ENCODE measurements at regions not wholly inside any gene's neighbourhood (a gene's known extent, or its start where the extent isn't known, plus 50 kb on each side); places are given as distances from the start of the nearest gene placed in this dataset.

DNA sequence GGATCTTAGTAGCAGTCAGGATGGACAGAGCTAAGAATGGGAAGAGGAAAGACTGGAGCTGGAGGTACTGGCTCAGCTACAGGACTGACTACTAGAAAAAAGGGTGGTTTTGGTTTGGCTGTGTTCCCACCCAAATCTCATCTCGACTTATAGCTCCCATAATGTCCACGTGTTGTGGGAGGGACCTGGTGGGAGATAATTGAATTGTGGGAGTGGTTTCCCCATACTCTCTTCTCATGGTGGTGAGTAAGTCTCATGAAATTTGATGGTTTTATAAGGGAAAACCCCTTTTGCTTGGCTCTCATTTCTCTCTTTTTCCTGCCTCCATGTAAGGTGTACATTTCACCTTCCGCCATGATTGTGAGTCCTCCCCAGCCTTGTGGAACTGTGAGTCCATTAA is 466.5 kb upstream of the DEPDC1 start:
- no peak for DNase-seq

DNA sequence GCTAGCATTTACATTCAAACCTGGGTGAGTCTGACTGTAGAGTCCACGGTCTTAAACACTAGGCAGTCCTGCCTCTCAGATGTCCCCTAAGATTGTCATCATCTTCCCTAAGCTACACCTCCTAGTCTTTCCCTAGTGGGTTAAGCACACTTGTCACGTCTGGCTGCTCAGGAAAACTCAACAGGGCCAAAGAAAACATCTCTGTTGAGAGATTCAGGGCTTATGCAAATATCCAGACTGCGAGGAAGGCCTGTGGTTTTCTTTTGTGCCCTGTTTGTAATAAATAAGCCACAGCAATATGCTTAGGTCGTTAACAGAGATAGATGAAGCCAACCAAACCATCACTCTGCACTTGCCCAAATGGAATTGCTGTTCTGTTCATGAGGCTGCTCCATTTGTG is 472.6 kb upstream of the DEPDC1 start:
- DNase-seq: no peak

DNA sequence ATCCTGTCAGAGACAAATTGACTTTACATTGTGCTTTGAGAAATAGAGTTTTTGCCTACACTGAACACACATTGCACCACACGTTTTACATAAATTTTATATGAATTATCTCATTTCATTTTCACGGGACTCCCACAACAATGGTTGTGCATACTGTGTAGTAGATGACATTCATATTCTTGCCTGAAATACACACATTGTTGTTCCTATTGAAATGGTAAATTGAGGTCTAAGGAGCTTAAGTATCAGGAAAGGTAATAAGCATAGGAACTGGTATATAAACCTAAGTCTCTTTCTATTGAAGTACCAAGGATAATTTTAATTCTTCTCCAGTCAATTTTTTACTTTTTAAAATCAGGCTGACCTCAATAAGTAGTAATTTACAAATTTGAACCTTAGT is 473.7 kb upstream of the DEPDC1 start:
- no peak for DNase-seq

DNA sequence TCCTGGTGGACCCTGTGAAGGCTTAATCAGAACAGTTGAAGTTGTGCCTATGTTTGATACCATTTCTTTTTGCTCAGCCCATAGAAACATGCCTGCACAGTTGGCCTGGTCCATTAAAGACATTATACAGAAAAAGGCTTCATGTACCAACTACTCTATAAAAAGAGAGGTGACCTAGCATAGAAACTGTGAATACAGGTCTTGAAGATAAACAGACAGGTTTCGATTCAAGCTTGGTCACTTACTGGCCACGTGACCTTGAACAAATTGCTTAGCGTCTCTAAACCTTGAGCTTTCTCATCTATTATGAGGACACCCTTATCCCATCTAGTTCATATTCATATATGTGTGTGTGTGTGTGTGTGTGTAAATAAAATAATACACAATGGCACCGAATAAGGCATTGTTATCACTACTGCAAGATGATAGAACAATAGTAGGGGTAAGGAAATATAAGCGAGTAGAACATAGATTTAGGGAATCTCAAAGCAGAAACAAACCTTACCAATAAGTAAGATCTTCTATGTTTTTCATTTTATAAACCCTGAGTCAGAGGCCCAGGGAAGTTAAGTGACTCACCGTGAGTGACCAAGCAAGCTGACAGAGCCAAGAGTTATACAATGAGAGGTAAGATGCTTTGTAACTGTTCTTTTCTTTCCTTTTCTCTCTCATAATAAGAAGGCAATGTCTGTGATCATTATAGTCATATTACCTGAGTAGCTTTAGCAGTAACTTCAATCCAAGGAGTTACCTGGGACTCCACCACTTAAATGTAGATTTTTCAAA is 476.8 kb upstream of the DEPDC1 start:
- DNase-seq: no peak

DNA sequence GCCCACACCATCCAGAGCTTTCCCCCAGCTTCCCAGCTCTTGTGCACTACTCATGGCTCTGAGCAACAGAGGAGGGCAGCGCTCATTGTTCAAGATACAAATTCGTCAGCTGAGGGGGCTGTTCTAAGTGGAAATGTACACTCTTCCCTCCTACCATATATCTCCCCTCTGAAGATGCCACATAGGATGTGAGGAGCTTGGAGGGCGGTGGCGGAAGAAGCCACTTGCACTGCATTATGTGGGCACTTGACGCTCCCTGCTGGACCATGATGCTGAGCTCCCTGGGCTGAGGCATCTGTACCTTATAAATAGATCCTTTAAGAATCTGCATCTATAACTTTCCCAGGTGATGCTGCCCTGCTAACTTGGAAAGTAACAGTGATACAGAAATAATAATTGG is 477.6 kb upstream of the DEPDC1 start:
- no peak for DNase-seq

DNA sequence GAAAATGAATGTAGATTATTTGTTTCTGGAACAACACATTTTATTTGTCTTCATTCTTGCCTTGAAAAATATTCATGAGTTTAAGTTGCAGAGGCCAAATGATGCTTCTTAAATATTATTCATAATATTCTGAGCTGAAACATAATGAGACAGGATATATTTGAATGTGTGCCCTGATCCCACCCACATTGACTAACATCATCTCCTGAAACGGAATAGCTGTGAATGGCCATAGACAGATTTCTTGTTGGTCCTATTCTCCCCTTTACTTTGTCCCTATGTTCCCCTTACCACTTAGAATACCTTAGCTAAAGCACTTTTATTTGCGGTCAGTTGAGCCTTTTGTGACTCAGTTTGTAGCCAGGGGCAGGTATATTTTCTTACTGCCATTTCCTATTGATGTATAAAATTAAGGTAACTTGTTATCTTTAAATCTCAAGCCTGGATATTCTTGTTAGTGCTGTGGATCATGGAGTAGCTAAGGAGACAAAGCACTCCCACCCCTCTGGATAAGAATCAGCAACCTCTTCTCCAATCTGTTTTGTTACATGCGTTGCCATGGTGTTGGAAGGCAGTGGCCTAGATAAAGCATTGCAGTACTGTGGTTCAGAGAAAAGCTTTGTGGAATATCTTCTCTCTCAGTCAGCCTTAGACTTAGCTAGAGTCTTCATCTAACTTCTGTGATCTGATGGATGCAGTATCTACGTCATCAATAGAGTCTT is 478.5 kb upstream of the DEPDC1 start:
- peak; percentile 67 for DNase-seq

DNA sequence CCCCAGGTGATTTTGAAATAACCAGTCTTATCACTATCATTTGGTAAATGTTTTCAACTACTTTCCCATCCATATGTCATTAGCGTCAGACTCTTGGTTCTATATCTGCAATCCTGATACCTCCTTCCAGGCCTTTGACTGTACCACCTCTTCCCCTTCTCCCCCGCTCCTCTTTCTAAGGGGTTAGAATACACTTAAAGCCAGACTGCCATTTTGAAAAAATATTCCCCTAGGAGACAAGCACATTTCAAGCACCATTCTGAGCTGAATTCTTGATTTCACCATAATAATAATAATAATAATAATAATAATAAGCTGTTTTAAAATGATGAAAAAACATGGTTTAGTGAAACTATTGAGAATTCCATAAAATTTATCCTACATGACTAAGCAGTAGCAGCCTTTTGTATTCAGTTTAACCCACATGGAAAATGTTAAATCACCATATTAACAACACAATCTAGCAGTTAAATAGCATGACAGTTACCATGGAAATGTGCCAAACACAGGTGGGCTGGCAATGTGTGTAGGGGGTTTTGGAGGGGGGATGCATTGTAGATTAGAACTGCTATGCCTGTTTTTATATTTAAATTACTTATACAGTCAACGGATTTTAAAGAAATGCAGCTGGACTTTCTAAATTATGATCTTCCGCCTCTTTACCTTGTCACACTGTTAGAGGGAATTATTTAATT is 480.2 kb upstream of the DEPDC1 start:
- no peak for DNase-seq

DNA sequence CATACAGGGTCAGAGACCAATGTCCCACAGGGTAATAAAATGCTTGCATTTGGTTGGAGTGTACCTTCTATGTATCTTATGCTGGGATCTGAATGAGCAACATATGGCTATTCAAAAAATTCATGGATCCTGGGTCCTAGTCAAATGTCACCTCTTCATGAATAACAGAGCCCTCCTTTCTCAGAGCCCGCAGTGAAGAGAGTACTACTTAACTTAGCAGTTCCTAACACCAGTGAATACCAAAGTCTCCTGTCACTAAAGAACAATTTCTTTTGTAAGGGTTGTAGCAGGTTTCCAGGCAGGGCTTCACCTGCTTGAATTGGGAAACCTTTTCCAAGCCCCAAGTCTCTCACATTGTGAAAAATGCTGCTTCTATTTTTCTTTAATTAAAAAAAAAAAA is 483.0 kb upstream of the DEPDC1 start:
- no peak for DNase-seq

DNA sequence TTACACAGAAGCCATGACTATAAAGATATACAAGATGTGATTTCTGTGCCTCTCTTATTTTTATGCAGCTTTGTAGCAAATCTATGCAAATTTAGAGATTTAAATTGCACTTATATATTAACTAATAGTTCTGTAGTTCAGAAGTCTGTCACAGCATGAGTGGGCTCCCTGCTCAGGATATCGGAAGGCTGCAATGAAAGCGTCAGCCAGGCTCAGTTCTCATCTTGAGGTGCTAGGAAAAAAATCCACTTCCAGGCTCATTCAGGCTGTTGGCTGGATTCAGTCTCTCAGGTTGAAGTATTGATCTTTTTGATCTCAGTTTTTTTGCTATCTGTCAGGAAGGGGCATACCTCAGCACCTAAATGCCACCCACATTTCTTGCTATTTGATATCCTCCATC is 487.4 kb upstream of the DEPDC1 start:
- no peak for DNase-seq

DNA sequence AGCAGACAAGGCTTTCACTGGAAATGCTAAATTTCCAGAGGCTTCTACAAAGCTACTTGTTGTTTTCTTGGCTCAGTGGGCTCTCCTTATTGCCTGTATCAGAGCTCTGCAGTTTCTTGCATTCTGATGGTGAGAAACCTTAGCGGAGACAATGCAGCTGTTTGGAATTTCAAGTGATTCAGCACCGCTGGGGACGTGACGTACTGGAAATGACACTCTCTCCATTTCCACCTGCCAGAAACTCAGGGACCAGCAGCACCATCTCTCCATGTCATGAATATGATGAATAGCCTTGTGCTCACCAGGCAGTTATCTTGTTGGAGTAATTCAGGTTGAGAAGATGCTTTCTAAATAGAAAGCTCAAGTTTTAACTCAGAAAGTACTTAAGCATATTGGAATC is 497.2 kb upstream of the DEPDC1 start:
- no peak for DNase-seq

DNA sequence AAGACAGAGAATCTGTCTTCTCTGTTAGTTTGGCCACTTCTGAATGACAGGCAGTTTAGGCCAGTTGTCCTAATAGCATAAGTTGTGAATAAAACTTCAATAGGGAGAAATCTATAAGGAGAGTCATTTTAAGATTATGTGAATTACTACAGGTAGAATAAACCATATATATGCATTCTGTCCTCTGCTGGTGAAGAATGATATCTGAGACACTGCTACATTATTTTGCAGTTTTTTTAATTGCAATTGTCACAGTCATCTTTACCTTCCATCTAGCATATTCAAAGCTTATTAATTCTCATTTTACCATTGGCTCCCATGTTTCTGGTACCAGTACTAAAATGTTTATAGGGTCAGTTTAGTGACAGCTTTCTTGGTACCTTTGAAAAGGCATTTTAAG is 519.6 kb upstream of the DEPDC1 start:
- DNase-seq: no peak

DNA sequence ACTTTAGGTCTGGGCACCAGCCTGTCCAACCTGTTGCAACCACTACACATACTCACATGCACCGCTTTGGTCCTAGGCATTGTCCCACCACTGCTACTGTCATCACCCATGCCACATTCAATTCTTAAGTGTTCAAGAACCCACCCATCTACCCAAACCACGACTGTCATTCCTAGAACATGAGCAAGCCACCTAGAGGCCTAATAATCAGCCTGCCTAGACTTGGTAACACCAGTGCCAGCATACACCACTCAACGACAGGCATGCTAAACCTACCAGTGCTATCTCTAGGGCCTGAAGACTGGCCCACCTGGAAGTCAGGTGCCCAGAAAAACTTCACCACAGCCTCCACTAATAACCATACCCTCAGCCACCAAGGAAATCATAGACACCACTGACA is 532.8 kb upstream of the DEPDC1 start:
- no peak for DNase-seq

DNA sequence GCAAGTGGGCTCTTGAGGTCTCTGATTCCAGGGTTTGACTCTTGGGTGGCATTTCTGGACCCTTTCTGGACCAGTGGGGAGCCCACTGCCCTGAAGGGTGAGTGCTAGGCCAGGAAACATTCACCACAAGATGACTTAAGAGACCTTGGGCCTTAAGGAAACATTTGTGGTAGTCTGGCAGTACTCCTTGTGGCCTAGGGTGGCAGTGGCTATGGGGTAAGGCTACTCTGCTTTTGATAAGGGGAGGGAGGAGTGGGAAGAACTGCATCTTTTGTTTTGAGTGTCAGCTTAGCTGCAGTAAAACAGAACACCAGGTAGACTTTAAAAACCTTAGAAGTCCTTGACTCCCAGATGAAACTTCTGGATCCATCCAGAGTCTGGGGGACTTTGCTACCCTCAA is 529.3 kb upstream of the LRRC7 start:
- no peak for DNase-seq

DNA sequence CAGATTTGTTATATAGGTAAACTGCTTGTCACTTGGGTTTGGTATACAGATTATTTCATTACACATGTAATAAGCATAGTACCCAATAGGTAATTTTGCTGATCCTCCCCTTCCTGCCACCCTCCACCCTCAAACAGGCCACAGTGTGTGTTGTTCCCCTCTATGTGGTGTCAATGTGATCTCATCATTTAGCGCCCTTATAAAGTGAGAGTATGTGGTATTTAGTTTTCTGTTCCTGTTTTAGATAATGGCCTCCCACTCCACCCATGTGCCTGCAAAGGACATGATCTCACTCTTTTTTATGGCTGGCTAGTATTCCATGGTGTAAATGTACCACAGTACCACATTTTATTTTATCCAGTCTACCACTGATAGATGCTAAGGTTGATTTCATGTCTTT is 522.1 kb upstream of the LRRC7 start:
- no peak for DNase-seq

DNA sequence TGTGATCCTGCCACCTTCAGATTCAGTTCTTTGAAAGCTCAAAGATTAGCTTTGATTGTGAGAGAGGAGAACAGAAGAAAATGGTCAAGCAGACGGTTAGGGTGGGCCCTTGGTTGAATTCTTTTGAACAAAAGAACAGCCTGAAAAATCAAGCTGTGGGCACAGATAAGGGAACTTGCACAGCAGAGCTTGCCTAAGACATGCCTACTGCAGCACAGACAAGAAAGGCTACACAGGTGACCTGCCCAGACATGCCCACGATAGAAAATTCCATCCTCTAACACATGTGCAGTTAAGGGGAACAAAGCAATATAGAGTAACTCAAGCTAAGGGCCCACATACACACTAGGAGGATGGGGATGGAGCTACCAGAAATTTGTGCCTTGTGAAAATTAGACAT is 512.5 kb upstream of the LRRC7 start:
- no peak for DNase-seq

DNA sequence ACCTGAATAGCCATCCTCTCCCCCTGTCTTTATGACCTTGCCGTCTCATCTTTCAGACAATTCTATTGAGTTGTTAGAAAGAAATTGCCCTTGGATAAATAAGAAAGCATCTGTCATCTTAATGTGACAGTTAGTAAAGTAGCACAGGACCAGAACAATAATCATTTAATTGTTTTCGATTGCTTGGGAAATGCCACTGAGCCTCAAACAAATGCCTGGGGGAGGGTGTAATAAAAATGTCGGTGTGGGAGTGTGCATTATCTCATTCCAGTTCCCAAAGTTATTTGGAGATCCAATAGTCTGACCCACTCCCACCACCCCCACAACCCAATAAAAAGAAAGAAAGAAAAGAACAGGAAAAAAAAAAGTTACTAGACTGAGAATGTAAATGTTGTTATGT is 509.3 kb upstream of the LRRC7 start:
- DNase-seq: no peak

DNA sequence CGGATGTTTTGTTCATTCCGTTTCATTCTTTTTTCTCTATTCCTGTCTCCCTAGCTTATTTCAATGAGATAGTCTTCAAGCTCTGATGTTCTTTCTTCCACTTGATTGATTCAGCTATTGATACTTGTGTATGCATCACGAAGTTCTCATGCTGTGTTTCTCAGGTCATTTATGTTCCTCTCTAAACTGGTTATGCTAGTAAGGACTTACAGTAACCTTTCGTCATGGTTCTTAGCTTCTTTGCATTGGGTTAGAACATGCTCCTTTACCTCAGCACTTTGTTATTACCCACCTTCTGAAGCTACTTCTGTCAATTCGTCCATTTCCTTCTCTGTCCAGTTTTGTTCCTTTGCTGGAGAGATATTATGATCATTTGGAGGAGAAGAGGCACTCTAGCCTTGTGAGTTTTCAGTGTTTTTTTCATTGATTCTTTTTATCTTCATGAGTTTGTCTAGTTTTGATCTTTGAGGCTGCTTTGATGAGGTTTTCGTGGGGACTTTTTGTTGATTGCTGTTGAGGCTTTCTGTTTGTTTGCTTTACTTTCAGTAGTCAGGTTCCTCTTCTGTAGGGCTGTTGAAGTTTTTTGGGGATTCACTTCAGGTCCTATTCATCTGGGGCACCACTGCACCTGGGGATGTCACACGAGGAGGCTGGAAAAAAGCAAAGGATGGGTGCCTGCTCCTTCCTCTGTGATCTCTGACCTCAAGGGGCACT is 496.9 kb upstream of the LRRC7 start:
- no peak for DNase-seq

DNA sequence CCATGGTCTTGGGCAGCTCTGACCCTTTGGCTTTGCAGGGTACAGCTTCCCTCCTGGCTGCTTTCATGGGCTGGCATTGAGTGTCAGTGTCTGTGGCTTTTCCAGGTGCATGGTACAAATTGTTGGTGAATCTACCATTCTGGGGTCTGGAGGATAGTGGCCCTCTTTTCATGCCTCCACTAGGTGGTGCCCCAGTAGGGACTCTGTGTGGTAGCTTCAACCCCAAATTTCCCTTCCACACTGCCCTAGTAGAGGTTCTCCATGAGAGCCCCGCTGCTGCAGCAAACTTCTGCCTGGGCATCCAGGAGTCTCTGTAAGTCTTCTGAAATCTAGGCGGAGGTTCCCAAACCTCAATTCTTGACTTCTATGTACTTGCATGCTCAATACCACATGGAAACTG is 494.5 kb upstream of the LRRC7 start:
- DNase-seq: no peak

DNA sequence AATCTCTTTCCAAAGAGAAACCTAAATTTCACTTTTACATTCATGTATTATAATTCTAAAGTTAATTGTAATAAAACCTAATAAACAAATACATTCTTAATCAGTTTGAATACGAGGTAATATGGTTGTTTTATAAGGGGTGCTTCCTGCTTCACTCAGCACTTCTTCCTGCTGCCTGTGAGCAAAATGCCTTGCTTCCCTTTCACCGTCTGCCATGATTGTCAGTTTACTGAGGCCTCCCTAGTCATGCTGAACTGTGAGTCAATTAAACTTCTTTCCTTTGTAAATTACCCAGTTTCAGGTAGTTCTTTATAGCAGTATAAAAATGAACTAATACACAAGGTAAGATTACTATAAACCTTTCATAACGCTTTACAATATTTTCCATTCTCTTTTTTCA is 491.1 kb upstream of the LRRC7 start:
- DNase-seq: no peak

DNA sequence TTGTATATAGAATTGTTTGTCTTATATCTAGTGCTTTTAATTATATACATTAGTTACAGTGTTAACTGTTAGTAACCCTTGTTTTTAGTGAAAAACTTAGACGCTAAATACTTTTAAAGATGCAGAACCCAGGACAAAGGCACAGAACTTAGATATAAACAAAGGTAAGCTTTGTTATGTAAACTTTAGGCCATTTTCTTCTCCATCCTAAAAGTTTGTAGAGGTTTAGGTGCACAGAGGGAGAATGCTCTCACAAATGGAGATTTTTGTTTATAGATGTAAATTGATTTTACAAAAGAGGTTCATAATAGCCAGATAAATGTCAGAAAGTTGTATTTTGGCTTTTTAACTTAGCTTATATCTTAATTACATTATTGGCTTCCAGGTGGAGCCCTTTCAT is 490.5 kb upstream of the LRRC7 start:
- no peak for DNase-seq

DNA sequence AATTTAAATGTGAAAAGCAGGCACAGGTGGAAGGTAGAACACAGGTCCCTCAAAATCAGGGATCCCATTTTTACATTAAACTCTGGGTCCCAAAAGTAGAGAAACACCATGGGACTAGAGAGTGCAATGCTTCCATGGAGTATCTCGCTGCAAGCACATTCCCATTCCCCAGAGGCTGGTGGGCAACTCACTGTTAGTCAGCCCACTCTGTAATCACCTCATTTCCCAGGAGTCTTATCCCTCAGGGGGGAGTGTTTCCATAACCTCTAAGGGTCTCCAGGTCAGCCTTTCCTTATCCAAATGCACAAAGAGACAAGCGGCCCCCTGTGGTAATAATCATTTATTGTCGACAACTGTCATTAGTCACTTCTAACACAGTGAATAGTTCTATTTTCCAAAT is 490.1 kb upstream of the LRRC7 start:
- no peak for DNase-seq

DNA sequence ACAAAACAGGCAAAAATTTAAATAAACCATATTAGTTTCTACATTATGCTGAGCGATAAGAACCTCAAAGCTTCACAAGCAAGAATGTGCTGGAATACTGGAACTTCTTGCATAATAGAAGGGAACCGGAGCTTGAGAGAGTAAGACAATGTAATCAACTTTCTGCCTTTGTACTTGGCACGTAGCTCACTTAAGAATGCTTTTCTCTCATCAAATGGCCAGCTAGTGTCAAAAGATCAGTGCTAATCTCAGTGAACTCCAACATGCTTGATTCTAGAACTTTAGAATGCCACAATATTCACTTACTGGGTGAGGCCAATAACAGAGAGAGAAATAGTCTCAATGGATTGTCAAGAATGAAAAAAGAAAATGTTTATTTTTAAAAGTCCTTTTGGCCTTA is 486.1 kb upstream of the LRRC7 start:
- no peak for DNase-seq

DNA sequence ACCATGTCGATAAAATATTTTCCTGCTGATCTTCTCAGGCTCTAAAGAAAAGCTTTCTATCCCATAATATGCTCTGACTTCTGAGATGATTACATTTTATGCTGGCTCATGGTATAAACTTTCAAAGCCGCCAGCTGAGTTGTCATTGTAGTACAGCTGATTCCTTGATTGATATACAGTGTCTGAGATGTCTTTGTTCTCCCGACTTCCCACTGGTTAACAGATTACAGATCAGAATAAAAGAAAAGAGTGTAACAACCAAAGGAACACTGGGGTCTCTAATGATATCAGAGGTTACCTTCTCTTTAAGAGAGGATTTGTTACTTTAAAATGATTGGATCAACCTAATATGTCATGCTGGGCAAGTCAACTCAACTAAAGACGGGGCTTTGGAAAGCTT is 485.4 kb upstream of the LRRC7 start:
- DNase-seq: no peak

Measured in hindlimb muscle (tissue), 1 donor.